OCI-LY1 (cell line): ENCODE measurements at regions not wholly inside any gene's neighbourhood (a gene's known extent, or its start where the extent isn't known, plus 50 kb on each side); places are given as distances from the start of the nearest gene placed in this dataset.

Source experiments
- H2AFZ ChIP-seq: fragments of 200-600 bp; sonication (generic), shearing (Covaris generic); 2 replicates; pipeline ENCODE4 v1.6.0; 2014; ENCODE audit warnings: antibody characterized with exemption, mild to moderate bottlenecking, low read length
- H3F3A ChIP-seq: fragments of 200-600 bp; sonication (generic), shearing (Covaris generic); 2 replicates; pipeline ENCODE4 v1.6.0; 2014; ENCODE audit warnings: mild to moderate bottlenecking, antibody characterized with exemption, low read length, moderate library complexity; ENCODE audit not compliant: insufficient read depth
- H3K27ac ChIP-seq: fragments of 200-600 bp; sonication (generic); 2 replicates; pipeline ENCODE4 v1.5.1; 2014; ENCODE audit warnings: low read length, mixed run types, mild to moderate bottlenecking, low read depth; ENCODE audit not compliant: poor library complexity, severe bottlenecking
- H3K27me3 ChIP-seq: fragments of 200-600 bp; sonication (generic); 2 replicates; pipeline ENCODE4 v1.6.0; 2014; ENCODE audit warnings: antibody characterized with exemption, mild to moderate bottlenecking, low read length, moderate library complexity; ENCODE audit not compliant: insufficient read depth
- H3K36me3 ChIP-seq: fragments of 200-600 bp; sonication (generic); 2 replicates; pipeline ENCODE4 v1.6.1; 2014; ENCODE audit warnings: mild to moderate bottlenecking, antibody characterized with exemption, low read length, moderate library complexity, mixed read lengths; ENCODE audit not compliant: insufficient read depth
- H3K4me1 ChIP-seq: fragments of 200-600 bp; sonication (generic); 2 replicates; pipeline ENCODE4 v1.5.1; 2014; ENCODE audit warnings: mild to moderate bottlenecking, low read length, moderate library complexity; ENCODE audit not compliant: insufficient read depth, severe bottlenecking
- H3K4me2 ChIP-seq: fragments of 200-600 bp; sonication (generic), shearing (Covaris generic); 2 replicates; pipeline ENCODE4 v1.6.1; 2014; ENCODE audit warnings: low read length
- H3K4me3 ChIP-seq: fragments of 200-600 bp; sonication (generic); 2 replicates; pipeline ENCODE4 v1.5.1; 2014; ENCODE audit warnings: low read length, low read depth, mild to moderate bottlenecking, mixed read lengths; ENCODE audit not compliant: poor library complexity, severe bottlenecking
- H3K79me2 ChIP-seq: fragments of 200-600 bp; shearing (Covaris generic); 2 replicates; pipeline ENCODE4 v1.6.1; 2016; ENCODE audit warnings: mixed run types, low read length, mixed read lengths; ENCODE audit not compliant: insufficient read depth
- H3K9ac ChIP-seq: fragments of 200-600 bp; sonication (generic), shearing (Covaris generic); 2 replicates; pipeline ENCODE4 v1.6.1; 2014; ENCODE audit warnings: mild to moderate bottlenecking, low read length, mixed read lengths
- H3K9me2 ChIP-seq: fragments of 200-600 bp; sonication (generic), shearing (Covaris generic); 2 replicates; pipeline ENCODE4 v1.6.1; 2014; ENCODE audit warnings: low read depth, mild to moderate bottlenecking, low read length, mixed read lengths
- H3K9me3 ChIP-seq: fragments of 200-600 bp; shearing (Covaris generic); 2 replicates; pipeline ENCODE4 v1.6.1; 2014; ENCODE audit warnings: low read length, mixed read lengths
- H4K20me1 ChIP-seq: fragments of 200-600 bp; sonication (generic), shearing (Covaris generic); 2 replicates; pipeline ENCODE4 v1.6.0; 2016; ENCODE audit warnings: mild to moderate bottlenecking, low read length; ENCODE audit not compliant: insufficient read depth
- EZH2 ChIP-seq: fragments of 200-600 bp; sonication (generic), shearing (Covaris generic); IDR thresholded peaks from 2 replicates; pipeline ENCODE4 v1.8.0; 2017; ENCODE audit warnings: borderline replicate concordance, mixed run types, mild to moderate bottlenecking, antibody characterized with exemption, low read length, moderate library complexity, mixed read lengths
- TF ChIP-seq, protein P1 (sequence below): fragments of 200-600 bp; sonication (generic), shearing (Covaris generic); IDR thresholded peaks from 2 replicates; pipeline ENCODE4 v1.5.1; 2017; ENCODE audit warnings: mild to moderate bottlenecking, antibody characterized with exemption, low read length, moderate library complexity, mixed read lengths

DNA sequence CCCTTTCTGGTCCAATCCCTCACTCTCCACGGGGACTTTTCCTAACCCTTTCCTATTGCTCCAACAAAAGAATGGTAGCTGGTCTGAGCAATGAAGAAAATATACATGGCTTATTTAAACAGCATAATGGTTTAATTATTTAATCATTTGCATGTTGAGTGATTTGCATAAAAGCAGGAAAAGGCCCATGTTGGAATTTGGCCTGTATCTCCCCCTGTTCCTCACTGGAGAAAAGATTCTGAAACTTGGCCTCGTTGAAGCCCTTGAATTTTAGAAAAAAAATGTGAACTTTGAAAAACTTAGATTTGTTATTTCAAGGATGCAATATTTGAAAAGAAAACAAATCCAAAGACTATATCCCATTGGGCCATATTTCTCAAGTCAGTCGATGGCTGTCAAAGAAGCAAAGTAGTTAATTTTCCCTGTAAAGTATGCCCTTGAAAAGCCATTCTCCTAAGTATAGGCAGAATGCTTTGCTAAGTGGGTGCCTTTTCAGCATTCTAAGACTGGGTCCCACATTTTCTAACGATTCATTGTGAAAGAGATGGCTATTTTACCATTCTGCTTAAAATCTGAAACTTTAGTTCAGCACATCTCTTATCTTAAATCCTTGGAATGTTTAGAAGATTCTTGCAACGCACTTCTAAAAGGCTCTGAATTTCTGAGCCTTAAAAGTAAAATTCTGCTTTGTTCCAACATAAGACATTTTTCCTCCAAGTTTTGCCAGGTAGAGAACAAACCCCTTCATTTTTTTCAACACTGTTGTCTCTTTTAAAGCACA lies 428.8 kb downstream of the ARHGEF28 start:
- Histone ChIP-seq H3K27me3 (peaks cover 4% of the 10 kb centered on the region; the same call in 1 of the 2 replicates), H3K4me2 (no peak overlapping the region), H3K9me2 (no peaks in the 10 kb centered on the region), H3K79me2 (no peaks in the 10 kb centered on the region), H4K20me1 (no peaks in the 10 kb centered on the region), H3K9me3 (no peaks in the 10 kb centered on the region), H3K4me3 (no peak overlapping the region), H3K9ac (no peak overlapping the region), H3F3A (no peaks in the 10 kb centered on the region), H3K4me1 (no peaks in the 10 kb centered on the region), H3K27ac (no peak overlapping the region), H2AFZ (no peak overlapping the region), H3K36me3 (no peaks in the 10 kb centered on the region)
- TF ChIP-seq, protein P1, sequence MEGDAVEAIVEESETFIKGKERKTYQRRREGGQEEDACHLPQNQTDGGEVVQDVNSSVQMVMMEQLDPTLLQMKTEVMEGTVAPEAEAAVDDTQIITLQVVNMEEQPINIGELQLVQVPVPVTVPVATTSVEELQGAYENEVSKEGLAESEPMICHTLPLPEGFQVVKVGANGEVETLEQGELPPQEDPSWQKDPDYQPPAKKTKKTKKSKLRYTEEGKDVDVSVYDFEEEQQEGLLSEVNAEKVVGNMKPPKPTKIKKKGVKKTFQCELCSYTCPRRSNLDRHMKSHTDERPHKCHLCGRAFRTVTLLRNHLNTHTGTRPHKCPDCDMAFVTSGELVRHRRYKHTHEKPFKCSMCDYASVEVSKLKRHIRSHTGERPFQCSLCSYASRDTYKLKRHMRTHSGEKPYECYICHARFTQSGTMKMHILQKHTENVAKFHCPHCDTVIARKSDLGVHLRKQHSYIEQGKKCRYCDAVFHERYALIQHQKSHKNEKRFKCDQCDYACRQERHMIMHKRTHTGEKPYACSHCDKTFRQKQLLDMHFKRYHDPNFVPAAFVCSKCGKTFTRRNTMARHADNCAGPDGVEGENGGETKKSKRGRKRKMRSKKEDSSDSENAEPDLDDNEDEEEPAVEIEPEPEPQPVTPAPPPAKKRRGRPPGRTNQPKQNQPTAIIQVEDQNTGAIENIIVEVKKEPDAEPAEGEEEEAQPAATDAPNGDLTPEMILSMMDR, result no peak
- TF ChIP-seq EZH2, result no peak

DNA sequence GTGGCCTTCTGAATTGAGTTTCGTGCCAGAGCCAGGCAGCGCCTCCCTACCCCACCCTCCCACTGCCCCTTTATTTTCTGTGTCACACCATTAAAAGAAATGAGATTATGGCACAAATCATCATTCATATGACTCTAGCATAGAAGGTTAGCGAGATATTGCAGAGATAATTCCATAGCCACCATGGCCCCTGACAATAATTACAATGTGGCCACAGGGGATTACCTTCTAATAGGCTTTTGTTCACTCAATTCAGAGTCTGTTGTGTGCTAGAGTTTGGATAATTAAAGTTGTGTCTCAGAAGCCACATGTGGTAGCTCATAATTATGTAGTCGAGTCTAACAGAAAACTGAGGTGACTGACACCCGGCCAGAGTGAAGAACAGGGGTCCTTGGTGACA lies 428.1 kb downstream of the ARHGEF28 start:
- H2AFZ ChIP-seq, result no peak overlapping the region
- no peak overlapping the region for H3K9ac ChIP-seq
- no peaks in the 10 kb centered on the region for H3K9me3 ChIP-seq
- H3K27me3 ChIP-seq, result peaks cover 4% of the 10 kb centered on the region; the same call in 1 of the 2 replicates
- TF ChIP-seq, protein P1, result no peak
- no peak for TF ChIP-seq EZH2
- no peaks in the 10 kb centered on the region for H3K4me1 ChIP-seq
- no peak overlapping the region for H3K4me3 ChIP-seq
- no peaks in the 10 kb centered on the region for H3K79me2 ChIP-seq
- no peaks in the 10 kb centered on the region for H3F3A ChIP-seq
- H3K4me2 ChIP-seq, result no peak overlapping the region
- no peaks in the 10 kb centered on the region for H4K20me1 ChIP-seq
- no peaks in the 10 kb centered on the region for H3K36me3 ChIP-seq
- no peaks in the 10 kb centered on the region for H3K9me2 ChIP-seq
- H3K27ac ChIP-seq, result no peak overlapping the region

DNA sequence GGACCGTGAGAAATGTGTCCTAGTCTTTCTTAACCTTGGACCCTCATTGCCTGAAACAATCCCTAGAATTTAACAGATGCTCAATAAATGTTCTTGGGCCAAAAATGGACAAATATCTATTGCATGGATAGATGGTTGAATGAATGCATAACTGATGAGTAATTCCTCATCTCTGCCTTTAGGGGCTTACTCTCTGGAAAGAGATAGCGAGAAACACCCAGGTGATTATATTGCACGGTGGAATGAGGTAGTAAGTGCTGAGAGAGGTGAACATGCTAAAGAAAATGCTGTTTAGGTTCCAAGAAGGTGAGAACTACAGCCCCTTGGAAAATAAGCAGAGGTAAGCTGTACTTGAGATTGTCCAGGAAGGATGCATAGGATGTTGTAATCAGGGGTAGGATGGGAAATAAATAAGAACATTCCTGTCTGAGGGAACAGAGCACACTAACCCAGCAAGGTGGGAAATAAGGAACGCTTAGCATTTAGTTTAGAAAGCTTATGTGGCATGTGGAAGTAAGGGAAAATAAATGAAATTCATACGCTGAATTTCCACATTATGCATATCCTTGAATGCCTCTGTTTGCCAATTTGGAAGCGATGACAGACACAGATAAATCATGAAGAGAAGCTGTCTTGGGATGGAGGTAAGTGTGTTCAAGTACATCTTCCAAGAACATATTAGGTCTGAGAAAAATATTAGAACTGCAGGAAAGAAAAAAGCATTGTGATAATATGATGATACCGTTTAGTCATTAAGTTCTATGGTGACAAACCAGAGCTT lies 426.6 kb downstream of the ARHGEF28 start:
- Histone ChIP-seq H3K4me3 (no peak overlapping the region), H3K9me3 (no peaks in the 10 kb centered on the region), H3K27ac (no peak overlapping the region), H2AFZ (no peak overlapping the region), H3K79me2 (no peaks in the 10 kb centered on the region), H3K9me2 (no peaks in the 10 kb centered on the region), H3K4me2 (no peak overlapping the region), H3K36me3 (no peaks in the 10 kb centered on the region), H3K4me1 (no peaks in the 10 kb centered on the region), H3K9ac (no peak overlapping the region), H3K27me3 (peaks cover 4% of the 10 kb centered on the region; the same call in 1 of the 2 replicates), H4K20me1 (no peaks in the 10 kb centered on the region), H3F3A (no peaks in the 10 kb centered on the region)
- TF ChIP-seq EZH2, result no peak
- TF ChIP-seq, protein P1, result no peak
